C1 segment of cervical spinal cord (tissue), 14 donors: ENCODE measurements at regions not wholly inside any gene's neighbourhood (a gene's known extent, or its start where the extent isn't known, plus 50 kb on each side); places are given as distances from the start of the nearest gene placed in this dataset.

Source experiments
- DNase-seq, 14 donors: peaks; one replicate each; lab custom pipeline; 2025; lab: John Stamatoyannopoulos, UW

GRCh38 chr7:41298409-41298808 lies 404.5 kb downstream of the INHBA start:
- no peak for DNase-seq

DNA sequence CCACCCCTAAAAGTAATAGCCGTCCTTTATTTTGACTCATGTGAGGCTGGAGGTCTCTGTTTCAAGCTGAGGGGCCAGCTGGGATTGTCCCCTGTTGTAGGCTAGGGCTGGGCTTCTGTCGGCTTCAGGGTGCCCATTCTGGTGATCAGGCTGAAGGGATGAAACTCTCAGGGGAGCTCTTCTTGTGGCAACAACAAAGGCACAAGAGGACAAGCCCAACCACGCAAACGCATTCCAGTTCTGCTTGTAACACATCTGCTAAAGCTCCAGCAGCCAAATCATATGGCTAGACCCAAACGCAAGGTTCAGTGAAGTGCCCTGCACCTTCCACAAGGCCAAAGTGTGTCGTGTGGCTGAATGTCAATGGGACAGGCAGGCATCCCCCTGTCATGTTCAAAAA lies 405.7 kb downstream of the INHBA start:
- DNase-seq: no peak

- DNase-seq: no peak
These were observed 407.5 kb downstream of the INHBA start for GRCh38 chr7:41295455-41295815.

GRCh38 chr7:41294556-41295454 lies 408.1 kb downstream of the INHBA start:
- no peak for DNase-seq

DNA sequence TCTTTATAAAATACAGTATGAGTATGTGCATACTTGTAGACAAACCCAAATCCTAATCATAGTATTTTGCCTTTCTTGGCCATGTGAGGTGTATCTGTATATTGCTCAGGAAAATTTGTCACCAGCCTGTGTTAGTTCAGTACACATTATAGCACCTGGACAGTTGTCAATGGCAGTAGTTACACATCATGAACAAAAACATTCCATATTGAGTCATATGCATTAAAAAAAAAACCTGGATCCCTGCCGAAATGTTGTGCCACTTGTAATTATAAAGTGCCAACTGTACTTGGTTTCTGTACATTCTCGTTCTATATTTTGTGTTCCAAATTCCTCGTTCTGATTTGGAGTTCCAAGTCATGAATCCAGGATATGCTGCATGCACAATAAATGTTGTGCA lies 410.4 kb downstream of the INHBA start:
- DNase-seq: no peak

DNA sequence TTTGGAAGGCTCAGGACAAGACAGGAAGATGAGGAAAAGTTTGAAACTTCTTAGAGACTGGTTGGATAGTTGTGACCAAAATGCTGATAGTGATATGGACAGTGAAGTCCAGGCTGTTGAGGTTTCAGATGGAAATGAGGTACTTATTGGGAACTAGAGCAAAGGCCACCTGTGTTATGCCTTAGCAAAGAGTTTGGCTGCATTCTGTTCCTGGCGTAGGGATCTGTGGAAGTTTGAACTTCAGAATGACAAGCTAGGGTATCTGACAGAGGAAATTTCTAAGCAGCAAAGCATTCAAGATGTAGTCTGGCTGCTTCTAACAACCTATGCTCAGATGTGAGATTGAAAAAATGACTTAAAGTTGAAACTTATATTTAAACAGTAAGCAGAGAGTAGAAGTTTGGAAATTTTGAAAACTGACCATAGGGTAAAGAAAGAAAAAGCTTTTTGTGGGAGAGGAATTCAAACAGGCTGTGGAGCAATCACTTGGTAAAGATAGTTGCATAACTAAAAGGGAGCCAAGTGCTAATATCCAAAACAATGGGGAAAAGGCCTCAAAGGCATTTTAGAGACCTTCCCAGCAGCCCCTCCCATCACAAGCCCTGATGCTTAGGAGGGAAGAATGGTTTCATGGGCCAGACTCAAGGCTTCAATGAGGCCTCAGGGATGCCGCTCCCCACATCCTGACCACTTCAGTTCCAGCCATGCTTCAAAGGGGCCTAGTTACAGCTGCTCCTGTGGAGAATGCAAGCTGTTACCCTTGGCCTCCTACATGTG lies 415.1 kb downstream of the INHBA start:
- no peak for DNase-seq

DNA sequence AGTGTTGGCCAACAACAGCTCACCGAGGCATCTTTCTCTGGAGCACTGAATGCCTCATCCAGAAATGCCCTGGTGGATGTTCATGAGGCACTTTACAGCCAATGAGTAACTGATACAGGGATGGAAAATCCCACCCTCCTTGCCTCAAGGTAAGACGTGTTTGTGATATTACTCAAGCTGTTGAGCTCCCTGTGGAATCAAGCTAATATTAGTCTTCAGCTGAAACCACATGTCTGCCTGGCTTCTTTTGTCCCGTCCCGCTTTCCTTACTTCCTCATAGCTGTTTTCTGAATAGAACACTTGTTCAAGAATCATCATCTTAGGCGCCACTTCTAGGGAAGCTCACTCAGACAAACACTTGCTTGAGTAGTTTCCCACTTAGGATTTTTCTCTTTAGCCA lies 422.4 kb downstream of the INHBA start:
- no peak for DNase-seq

DNA sequence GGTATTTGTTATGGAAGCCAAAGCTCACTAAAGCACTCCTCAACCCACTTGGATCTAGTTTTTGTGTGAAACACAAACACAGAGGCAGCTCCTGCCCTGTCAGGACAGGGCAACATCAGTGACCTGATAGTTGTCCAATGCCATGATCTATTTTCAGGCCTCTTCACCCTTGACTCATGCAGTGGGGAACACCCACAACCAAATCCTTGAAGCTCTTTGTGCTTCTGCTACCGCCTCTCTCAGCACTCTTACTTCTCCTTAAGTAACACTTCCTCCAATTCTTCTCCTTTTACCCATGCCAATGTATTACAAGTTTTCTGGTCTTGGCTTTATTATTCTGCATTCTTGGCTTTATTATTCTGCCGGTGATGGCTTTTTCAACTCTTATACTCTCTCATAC lies 425.3 kb downstream of the INHBA start:
- no peak for DNase-seq

DNA sequence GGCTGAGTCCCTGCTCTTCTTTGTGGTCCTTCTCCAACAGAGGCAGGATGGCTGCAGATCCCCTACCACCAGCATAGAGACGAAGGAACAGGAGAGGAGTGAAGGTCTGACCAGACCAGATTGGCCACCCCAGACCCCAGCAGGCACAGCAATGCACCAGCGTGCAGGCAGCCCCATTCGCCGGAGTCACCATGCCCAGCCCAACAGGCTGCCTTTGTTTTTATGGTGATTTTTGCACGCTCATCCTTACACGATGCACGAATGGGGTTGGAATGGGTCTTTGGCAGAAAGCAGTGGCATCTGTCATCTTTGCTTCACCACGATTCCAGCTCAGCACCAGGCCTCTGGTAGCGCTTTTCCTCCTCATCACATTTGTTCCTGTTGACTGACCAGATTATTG lies 427.6 kb downstream of the INHBA start:
- no peak for DNase-seq

GRCh38 chr7:41274179-41274578 lies 428.7 kb downstream of the INHBA start:
- DNase-seq: no peak

DNA sequence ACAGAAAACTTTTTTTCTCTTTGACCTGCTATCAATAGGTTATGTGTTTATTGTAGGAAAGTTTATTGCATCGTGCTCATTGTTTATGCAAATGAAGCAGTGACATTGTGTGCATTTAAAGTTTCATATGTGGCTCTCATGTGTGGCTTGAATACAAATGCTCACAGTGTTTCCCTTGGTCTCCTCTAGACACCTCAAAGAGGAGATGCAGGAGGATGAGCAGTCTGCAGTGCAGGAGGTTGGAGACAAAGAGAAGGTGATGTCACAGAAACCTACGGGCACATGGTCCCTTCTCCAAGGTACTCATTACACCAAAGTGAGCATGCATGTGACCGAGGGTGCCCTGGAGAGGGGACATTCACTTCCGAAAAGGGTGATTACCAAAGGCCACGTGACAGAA lies 430.2 kb downstream of the INHBA start:
- DNase-seq: no peak

DNA sequence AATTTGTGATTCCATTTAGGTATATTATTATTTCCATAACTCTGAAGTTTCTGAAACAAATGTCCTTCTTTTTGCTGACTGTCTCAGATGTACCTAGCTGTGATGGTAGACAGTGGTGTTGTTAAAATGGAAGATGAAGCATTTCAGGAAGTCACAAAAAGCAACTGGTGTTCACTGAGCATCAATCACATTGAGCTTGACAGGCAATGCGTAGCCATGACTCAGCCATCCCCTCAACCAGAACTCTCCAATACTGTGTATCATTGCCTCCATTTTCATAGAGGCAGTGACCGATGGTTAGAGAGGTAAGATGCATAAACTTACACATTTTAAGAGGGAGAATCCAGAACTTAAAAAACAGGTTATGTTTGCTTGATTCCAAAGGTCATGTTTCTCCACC lies 434.0 kb downstream of the INHBA start:
- DNase-seq: no peak

GRCh38 chr7:41261080-41261479 lies 441.8 kb downstream of the INHBA start:
- DNase-seq: no peak

GRCh38 chr7:41257660-41258059 lies 445.2 kb downstream of the INHBA start:
- no peak for DNase-seq

- no peak for DNase-seq
These were observed 446.5 kb downstream of the INHBA start for GRCh38 chr7:41256186-41256945.

- DNase-seq: no peak
These were observed 447.2 kb downstream of the INHBA start for GRCh38 chr7:41255716-41256115.

GRCh38 chr7:41255113-41255512 lies 447.8 kb downstream of the INHBA start:
- no peak for DNase-seq

GRCh38 chr7:41252957-41253356 lies 449.9 kb downstream of the INHBA start:
- no peak for DNase-seq

DNA sequence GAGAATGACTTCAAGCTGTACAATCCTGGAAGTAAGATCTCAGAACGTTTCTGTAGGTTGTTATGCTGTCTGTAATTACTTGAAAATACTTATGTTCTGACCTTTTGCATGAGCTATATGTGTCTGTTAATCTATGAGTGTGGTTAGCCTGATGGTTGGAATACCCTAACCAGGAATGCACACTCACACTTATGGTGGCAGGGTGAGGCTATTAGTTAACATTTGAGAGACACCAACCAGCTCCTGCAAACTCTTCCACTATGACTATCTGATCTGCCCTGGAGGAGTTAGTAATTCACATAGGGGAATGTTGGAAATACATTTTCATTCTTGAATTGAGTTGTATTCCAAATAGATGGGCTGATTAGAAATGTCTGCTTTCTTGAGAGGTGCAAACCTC lies 450.3 kb downstream of the INHBA start:
- DNase-seq: no peak

- no peak for DNase-seq
These were observed 455.6 kb downstream of the INHBA start for GRCh38 chr7:41247143-41247865.

GRCh38 chr7:41245916-41246315 lies 457.0 kb downstream of the INHBA start:
- DNase-seq: no peak

DNA sequence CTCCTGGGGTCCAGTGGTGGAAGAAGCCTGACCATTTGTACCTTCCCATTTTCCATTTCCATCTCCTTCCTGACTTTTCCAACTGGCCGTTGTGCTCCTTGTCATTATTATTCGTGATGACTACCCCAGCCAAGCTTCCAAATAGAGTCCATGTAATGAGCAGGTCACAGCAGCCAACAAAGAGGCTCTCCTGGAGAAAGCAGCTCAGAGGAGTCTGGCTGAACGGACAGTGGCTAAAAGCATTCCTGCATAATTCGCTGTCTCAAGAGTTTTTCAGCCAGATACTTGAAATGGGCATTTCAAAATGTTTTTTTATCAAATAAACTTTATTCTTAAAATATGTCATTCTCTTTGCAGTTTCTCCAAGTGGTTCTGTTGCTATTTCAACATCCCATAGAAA lies 458.6 kb downstream of the INHBA start:
- no peak for DNase-seq
